ENCODE measurements at regions not wholly inside any gene's neighbourhood (a gene's known extent, or its start where the extent isn't known, plus 50 kb on each side); places are given as distances from the start of the nearest gene placed in this dataset.

DNA sequence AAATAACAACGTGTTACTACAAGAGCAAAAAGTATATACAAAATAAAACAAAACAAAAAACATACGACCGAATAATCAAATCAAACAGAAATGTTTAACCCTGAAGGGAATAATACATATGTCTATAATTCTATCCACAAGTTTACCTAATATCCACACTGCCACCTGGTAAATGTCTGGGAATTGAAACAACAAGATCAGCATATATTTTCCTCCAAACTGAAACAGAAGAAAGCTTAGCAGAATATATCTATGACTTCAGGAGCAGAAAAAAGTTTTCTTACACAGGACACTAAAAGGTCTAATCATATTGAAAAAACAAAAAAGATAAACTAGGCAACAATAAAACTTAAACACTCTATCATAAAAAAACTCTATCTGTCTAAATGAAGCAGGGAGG, 404.0 kb downstream of the CDH11 start:
- TF ChIP-seq, protein P1, sequence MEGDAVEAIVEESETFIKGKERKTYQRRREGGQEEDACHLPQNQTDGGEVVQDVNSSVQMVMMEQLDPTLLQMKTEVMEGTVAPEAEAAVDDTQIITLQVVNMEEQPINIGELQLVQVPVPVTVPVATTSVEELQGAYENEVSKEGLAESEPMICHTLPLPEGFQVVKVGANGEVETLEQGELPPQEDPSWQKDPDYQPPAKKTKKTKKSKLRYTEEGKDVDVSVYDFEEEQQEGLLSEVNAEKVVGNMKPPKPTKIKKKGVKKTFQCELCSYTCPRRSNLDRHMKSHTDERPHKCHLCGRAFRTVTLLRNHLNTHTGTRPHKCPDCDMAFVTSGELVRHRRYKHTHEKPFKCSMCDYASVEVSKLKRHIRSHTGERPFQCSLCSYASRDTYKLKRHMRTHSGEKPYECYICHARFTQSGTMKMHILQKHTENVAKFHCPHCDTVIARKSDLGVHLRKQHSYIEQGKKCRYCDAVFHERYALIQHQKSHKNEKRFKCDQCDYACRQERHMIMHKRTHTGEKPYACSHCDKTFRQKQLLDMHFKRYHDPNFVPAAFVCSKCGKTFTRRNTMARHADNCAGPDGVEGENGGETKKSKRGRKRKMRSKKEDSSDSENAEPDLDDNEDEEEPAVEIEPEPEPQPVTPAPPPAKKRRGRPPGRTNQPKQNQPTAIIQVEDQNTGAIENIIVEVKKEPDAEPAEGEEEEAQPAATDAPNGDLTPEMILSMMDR (IDR thresholded peaks at IDR 0.05; ENCODE audit: low read depth, low read length, missing control alignments) = no peak
- DNase-seq (ENCODE audit: low read depth) = no peak
- no peak overlapping the region for H3K4me3 ChIP-seq (ENCODE audit: low read depth, low read length)

DNA sequence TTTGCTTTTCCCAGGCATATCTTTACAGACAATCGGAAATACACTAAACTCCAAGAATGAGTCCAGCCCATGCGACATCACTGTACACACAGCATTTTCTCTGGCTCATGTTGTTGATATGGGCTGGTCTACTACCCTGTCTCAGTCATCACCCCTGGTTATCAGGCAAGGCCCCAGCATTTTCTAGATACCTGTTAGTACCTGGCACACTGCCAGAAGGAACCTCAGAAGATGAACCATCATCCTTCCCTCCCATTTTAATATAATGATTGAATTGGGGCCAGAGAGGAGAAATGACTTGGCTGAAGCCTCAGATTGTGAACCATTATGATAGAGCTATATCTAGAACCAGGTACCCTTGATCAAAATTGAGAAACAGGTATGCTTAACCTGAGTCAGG, 406.2 kb downstream of the CDH11 start:
- DNase-seq (ENCODE audit: low read depth) = no peak
- H3K4me3 ChIP-seq (ENCODE audit: low read depth, low read length) = no peak overlapping the region
- TF ChIP-seq, protein P1 (IDR thresholded peaks at IDR 0.05; ENCODE audit: low read depth, low read length, missing control alignments) = no peak

DNA sequence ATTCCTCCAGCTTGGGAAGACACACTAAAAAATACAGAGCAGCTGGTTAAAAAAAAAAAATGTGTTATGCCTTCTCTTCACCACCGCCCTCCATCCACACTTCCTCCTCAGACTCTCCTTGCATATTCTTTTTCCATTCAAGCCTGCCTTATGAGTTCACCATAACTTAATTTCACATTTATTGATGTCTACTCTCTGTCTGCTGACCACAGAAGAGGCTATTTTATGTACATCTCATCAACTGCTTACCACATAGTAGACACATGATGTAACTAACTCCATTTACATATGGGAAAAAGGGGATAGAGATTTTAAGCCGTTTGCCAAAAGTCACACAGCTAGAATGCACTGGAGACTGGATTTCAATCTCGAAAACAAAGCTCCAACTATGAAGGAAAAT, 409.8 kb downstream of the CDH11 start:
- no peak overlapping the region for H3K4me3 ChIP-seq (ENCODE audit: low read depth, low read length)
- no peak for DNase-seq (ENCODE audit: low read depth)
- TF ChIP-seq, protein P1 (IDR thresholded peaks at IDR 0.05; ENCODE audit: low read depth, low read length, missing control alignments) = no peak

DNA sequence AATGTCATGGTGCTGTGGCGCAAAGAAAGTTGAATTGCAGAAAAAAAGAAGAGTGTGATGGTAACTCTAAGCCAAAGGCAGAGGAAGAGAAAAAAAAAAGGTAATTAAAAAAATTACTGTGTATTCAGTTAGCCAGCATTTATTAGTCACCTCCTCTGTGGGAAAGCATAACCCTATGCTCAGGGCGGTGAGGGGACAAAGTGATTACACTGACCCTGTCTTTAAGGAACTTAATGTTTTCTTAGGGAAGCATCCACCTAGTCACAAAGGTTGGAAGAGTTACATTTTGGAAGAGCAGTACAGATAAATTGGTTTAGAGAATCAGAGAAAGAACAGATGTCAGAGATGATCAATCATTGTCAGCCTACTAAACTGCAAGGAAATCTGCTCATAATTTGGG, 410.3 kb downstream of the CDH11 start:
- TF ChIP-seq, protein P1 (IDR thresholded peaks at IDR 0.05; ENCODE audit: low read depth, low read length, missing control alignments) = no peak
- DNase-seq (ENCODE audit: low read depth) = no peak
- no peak overlapping the region for H3K4me3 ChIP-seq (ENCODE audit: low read depth, low read length)

DNA sequence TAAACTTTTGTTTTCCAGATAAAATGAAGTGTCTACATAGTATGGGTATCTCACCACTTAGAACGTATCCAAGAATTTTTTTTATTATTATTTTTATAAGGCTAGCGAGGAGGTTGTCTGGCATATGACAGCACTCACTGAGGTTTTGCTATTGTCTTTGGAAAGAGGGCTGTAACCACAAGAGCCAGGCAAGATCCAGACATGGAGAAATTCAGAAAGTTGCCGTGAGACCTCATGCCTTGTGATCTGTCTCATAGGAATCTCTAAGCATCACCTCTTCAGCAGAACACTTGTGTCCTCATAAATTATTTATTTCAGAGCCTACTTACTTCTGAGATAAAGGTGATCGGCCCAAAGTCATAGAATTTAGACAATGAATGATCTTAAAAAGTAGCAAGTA, 410.8 kb downstream of the CDH11 start:
- no peak for DNase-seq (ENCODE audit: low read depth)
- TF ChIP-seq, protein P1 (IDR thresholded peaks at IDR 0.05; ENCODE audit: low read depth, low read length, missing control alignments) = no peak

DNA sequence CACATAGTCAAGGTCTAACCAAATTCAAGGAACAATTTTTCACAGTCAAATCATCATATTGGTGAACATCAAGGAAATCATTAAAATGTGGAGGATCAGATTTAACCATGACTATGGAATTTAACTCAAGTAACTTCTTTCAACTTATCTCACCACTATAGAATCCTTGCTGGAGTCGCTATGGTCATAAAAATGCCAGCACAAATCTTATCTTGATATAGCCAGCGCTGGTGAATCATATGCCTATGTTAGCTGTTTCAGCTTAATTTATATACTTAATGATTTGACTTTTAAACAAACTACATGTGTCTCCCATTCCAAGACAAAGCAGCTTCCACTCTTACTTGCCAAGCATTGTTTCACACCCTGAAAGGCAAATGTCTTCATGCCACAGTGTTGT, 416.4 kb downstream of the CDH11 start:
- no peak for DNase-seq (ENCODE audit: low read depth)
- TF ChIP-seq, protein P1 (IDR thresholded peaks at IDR 0.05; ENCODE audit: low read depth, low read length, missing control alignments) = no peak
- H3K4me3 ChIP-seq (ENCODE audit: low read depth, low read length) = no peak overlapping the region

More for the DNA sequence above, 410.8 kb downstream of the CDH11 start:
- no peak overlapping the region for H3K4me3 ChIP-seq (ENCODE audit: low read depth, low read length)

DNA sequence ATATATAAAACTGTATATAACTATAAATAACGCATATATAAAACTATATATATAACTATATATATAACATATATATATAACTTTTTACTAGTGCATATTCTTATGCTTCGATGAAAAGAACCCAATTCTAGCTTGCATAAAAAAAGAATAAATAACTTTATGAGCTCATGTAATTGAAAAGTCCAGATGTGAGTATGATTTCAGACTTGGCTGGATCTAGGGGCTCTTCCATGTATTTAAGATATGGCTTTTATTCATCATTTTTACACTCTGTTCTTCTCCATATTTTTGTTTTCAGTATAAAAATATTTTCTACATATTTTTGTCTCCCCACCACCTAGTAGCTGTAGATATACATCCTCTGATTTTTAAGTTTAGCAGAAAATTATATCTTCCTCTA, 417.5 kb downstream of the CDH11 start:
- DNase-seq (ENCODE audit: low read depth) = no peak
- no peak overlapping the region for H3K4me3 ChIP-seq (ENCODE audit: low read depth, low read length)
- TF ChIP-seq, protein P1 (IDR thresholded peaks at IDR 0.05; ENCODE audit: low read depth, low read length, missing control alignments) = no peak

Measured in GM12864 (cell line).